RPMI7951 (cell line): ENCODE measurements at regions not wholly inside any gene's neighbourhood (a gene's known extent, or its start where the extent isn't known, plus 50 kb on each side); places are given as distances from the start of the nearest gene placed in this dataset.
A peak's percentile ranks its signal among the peaks of the same experiment; 100 is the strongest.
"Not testable (repeated sequence)": the region's sequence is repeated elsewhere in the genome, so short reads cannot be mapped to it uniquely, and the experiment has no call there.

ENCODE experiments used
- DNase-seq: peaks from one replicate; pipeline ENCODE4 v3.0.0-alpha.2; 2012; ENCODE audit warnings: low read depth

DNA sequence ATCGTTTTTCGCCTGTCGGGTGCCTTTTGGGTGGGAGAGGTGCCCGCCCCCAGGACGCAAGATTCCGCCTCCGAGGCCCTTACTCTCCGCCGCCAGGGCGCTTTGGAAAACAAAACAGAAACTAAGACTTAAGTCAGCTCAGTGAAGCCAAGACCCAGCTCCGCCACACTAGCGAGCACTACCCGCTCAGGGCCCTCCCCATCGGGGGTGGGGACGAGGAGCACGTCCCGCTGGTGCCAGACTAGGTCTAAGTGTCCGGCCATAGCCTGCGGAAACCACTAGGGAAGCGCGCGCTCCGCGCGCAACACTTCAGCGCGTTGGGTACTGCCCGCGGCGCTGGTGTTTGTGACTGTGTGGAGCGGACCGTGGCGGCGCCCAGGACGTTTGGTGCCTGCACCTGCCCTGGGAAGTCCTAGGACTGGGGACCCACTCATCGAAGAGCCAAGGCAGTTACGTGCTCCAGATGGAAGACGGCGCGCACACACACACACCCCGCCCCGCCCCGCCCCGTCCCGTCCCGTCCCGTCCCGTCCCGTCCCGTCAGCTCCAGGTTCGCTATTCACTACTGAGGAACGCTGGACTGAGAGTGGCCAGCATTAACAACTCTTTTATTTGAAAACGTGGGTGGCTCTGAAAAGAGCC, 57.6 kb upstream of the BOLA1 start:
- DNase-seq, result not testable (repeated sequence)

GRCh38 chr1:149842458-149843064, 56.8 kb upstream of the BOLA1 start:
- DNase-seq, result not testable (repeated sequence)

- no peak for DNase-seq
Observed at GRCh38 chr1:149843431-149844041, 55.8 kb upstream of the BOLA1 start.

DNA sequence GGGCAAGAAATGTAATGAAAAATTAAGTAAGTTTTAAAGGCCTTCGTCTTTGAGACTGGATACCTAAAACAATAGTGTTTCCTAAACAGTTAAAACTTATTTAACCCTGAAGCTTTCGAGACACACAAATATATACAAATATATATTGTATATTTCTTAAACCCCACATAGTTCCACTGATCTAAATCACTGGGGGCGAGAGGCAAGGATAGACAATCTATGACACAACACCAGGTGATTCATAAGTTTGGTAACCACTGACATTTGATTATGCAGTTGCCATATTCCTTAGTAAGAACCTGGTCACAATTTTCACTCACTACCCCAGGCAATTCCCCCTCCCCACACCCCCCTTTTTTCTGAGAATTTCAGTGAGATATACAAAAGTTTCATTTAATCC, 55.3 kb upstream of the BOLA1 start:
- peak; percentile 51 for DNase-seq

DNA sequence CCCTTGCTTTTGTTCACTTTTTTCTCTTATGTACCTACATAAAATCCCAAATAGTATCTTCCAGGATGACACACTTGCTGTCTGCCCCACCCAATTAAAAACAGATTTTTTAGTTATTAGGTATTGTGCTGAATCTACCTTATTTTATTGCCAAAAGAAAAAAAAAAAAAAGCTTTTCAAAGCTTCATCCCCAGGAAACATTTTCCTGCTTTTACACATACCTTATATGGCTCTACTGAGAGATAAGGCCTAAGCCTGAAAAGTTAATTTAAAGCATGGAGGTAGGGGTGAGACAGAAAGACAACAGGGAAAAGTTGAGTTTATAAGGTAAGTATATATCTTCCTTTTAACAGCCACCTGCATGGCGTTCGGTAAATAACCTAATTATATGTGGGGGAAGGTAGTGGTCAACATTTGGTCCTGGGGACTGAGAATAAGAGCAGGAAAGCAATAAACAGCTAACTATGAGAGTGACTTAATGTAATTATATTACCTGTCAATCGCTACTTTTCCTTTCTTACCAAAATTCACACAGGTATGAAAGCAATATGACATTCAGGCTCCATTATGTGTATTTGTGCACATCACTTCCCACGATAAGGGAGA, 54.6 kb upstream of the BOLA1 start:
- no peak for DNase-seq

DNA sequence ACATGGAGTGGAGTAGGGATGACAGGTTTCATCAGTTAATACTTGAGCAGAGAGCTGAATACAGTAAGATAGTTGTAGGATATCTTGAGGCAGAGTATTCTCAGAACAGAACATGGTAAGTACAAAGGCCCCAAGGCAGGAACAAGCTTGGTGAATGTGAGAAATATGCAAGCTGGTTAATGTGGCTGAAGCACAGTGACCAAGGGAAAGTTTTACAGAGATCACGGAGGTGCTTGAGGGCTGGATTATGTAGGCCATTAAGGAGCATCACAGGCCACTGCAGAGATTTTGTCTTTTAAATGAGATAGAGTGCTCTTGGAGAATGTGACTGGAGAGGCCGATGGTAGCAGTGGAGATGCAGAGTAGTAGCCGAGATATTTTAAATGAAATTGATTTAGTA, 54.0 kb upstream of the BOLA1 start:
- peak; percentile 37 for DNase-seq

- no peak for DNase-seq
Observed at GRCh38 chr1:149846042-149846441, 53.3 kb upstream of the BOLA1 start.

GRCh38 chr1:149846593-149847466, 52.5 kb upstream of the BOLA1 start:
- DNase-seq, result no peak

DNA sequence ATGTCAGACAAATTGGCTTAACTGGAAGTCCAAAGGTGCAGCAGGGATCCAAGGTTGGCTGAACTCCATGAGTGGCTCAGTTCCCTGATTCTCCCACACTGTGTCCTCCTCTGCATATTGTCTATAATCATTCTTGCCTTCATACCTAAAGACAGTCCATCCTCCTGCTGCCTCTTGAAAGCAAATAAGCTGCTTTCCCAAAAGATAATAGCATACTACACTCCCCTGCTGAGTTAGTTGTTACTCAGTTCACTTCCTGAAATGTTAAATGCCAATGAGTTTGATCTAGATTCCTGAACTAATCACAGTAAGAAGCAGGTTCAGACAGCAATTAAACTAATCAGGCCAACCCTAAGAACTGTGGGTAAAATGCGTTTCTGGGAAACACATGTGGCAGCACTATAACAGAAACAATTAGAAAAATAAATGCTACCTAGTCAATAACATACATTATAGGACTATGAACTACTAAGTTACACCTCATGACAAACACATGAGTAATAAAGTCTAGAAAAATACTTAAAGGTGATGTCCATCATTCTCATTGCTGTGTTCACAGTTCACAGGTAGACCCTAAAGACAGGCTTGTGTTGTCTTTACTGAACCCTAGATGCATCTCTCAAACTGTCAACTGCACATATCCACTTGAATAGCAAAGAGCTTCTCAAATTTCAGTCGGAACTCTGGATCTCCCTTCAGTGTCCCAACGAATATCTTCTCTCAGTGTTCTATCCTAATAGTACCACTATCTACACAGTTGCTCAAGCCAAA, 50.8 kb upstream of the BOLA1 start:
- DNase-seq, result no peak

DNA sequence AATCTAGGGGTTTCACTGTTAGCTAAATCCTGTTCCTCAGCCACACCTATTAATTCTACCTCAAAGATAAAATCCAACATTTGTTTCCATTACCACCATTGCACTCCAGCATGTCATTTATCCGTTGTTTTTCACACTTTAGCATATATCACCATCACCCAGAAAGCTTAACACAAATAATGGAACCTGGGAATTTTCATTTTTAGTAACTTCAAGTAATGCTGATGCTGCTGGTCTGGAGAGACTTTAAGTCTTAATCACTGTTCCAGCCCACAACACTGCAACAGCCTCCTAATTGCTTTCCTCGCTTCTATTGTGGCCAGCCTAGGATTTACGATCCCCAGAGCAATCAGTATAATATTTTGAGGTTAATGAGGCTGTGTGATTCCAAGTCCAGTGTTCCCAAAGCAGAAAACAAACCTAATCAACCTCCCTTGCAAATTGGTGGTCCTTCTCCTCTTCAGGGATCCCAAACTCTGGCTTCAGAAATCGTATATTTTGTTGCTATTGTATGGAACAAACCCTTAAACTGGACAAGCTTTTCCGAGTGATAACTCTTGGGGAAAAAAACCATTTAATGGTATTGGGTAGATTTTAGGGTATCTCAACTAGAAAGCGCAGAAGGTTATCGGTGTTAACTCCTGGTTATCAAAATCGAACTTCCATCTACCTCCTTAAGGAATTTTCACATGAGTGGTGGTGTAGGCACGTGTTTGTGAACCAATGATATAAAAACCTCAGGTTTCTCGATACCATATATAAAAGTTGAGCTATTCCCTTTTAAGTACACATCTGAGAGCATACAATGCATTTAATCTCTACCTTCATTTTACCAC, 50.0 kb upstream of the BOLA1 start:
- no peak for DNase-seq
